ENCODE measurements at regions not wholly inside any gene's neighbourhood (a gene's known extent, or its start where the extent isn't known, plus 50 kb on each side); places are given as distances from the start of the nearest gene placed in this dataset.

DNA sequence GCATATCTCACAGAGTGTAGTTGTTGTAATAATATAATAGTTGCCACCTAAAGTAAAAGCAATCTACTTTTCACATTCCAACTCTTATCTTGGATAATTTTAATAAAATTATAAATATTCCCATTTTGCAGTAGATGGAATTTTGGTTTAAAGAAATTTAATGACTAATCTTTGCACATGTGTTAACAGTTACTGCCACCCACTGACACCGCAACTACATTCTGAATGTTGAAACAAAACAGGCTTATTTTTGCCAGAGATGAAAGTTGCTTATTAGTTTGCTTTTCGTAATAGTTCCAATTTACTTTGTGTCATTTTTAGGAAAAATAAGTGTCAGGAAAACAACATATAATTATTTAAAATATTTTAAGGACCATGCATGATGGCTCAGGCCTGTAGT is 557.5 kb upstream of the PCDH15 start:
- TF ChIP-seq, protein P1, sequence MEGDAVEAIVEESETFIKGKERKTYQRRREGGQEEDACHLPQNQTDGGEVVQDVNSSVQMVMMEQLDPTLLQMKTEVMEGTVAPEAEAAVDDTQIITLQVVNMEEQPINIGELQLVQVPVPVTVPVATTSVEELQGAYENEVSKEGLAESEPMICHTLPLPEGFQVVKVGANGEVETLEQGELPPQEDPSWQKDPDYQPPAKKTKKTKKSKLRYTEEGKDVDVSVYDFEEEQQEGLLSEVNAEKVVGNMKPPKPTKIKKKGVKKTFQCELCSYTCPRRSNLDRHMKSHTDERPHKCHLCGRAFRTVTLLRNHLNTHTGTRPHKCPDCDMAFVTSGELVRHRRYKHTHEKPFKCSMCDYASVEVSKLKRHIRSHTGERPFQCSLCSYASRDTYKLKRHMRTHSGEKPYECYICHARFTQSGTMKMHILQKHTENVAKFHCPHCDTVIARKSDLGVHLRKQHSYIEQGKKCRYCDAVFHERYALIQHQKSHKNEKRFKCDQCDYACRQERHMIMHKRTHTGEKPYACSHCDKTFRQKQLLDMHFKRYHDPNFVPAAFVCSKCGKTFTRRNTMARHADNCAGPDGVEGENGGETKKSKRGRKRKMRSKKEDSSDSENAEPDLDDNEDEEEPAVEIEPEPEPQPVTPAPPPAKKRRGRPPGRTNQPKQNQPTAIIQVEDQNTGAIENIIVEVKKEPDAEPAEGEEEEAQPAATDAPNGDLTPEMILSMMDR (IDR thresholded peaks at IDR 0.05; ENCODE audit: low read depth, low read length), result no peak
- H3K27me3 ChIP-seq, result no peaks in the 10 kb centered on the region
- H3K4me1 ChIP-seq (ENCODE audit: low read depth), result no peaks in the 10 kb centered on the region
- no peaks in the 10 kb centered on the region for H3K9me3 ChIP-seq (ENCODE audit: low read depth)
- H3K4me3 ChIP-seq, result no peak overlapping the region
- no peak overlapping the region for H3K27ac ChIP-seq
- no peak for DNase-seq (ENCODE audit: low read depth in 1 of 2, low spot score in 1 of 2)
- H3K36me3 ChIP-seq, result no peaks in the 10 kb centered on the region

DNA sequence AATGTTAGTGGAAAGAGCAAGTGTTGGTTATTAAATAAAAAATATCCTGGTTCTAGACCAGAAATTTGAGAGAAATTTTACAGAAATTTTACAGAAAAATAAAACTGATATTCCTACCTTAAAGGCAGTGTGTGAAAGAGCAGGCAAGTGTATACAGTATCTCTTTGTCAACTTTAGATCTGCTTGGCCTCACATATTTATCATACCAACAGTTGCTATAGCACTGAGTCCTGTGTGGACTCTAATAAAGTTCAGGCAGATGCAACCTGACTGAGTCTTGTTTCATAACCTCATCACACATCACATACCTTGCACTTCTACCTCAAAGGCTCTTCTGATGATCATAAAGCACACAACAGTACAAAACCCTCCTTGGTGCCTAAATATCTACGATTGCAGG is 552.4 kb upstream of the PCDH15 start:
- H3K27ac ChIP-seq, result no peak overlapping the region
- TF ChIP-seq, protein P1 (IDR thresholded peaks at IDR 0.05; ENCODE audit: low read depth, low read length), result no peak
- no peak for DNase-seq (ENCODE audit: low read depth in 1 of 2, low spot score in 1 of 2)
- H3K27me3 ChIP-seq, result no peaks in the 10 kb centered on the region
- H3K4me1 ChIP-seq (ENCODE audit: low read depth), result no peaks in the 10 kb centered on the region
- no peaks in the 10 kb centered on the region for H3K36me3 ChIP-seq
- no peak overlapping the region for H3K4me3 ChIP-seq
- no peaks in the 10 kb centered on the region for H3K9me3 ChIP-seq (ENCODE audit: low read depth)

DNA sequence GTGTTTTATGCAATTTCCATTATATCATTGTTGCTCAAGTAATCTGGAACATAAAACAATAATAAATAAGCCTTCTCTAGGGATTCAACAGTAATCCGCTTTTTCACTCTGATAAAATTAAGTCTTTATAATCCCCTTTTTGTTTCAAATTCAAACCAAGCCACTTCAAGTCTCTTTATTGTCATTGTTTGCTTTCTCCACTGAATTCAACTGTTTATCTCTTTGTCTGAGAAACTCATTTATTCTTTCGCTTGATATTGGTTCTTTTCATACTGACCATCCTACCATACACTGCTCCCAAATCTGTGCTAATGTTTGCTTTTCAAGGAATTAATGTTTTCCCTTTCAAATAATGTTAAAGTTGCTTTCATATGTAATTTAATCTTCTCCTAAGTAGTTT is 550.4 kb upstream of the PCDH15 start:
- TF ChIP-seq, protein P1 (IDR thresholded peaks at IDR 0.05; ENCODE audit: low read depth, low read length), result no peak

DNA sequence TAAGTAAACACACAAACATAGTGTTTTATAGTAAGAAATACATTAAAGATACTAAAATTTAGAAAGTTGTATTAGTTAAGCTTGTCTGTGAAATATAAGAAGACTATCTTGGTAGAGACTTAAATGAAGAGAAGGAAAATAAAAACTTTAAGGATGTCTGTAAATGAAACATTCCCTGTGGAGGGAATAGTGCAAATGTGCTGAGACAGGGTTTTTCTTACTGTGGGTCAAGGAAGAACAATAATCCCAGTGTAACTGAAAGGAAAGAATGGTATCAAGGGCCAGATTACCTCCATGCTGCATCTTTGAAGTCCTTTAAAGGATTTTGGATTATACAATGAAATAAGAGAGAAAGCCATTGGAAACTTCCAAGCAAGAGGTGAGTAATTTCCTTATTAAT is 547.5 kb upstream of the PCDH15 start:
- no peaks in the 10 kb centered on the region for H3K9me3 ChIP-seq (ENCODE audit: low read depth)
- H3K27ac ChIP-seq, result no peak overlapping the region

More for the DNA sequence above, 550.4 kb upstream of the PCDH15 start:
- H3K4me3 ChIP-seq, result no peak overlapping the region
- no peaks in the 10 kb centered on the region for H3K36me3 ChIP-seq
- no peaks in the 10 kb centered on the region for H3K27me3 ChIP-seq
- DNase-seq (ENCODE audit: low read depth in 1 of 2, low spot score in 1 of 2), result no peak
- H3K27ac ChIP-seq, result no peak overlapping the region
- no peaks in the 10 kb centered on the region for H3K4me1 ChIP-seq (ENCODE audit: low read depth)
- H3K9me3 ChIP-seq (ENCODE audit: low read depth), result no peaks in the 10 kb centered on the region

DNA sequence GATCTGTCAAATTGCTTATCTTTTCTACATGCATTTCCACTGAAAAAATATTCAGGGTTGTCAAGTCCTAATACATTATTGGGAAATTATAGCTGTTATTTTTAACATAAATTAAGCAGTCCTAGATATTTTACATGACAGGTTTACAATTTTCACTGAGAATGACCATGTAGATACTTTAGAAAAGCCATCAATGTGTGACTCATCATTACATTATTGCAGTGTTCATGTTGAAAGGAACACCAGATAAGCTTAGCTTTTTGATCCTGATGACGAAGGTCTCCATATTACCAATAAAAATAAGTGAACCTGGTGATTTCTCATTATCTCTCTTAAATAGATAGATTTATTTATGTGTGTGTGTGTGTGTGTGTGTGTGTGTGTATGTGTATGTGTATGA is 529.5 kb upstream of the PCDH15 start:
- no peaks in the 10 kb centered on the region for H3K27me3 ChIP-seq
- H3K9me3 ChIP-seq (ENCODE audit: low read depth), result no peaks in the 10 kb centered on the region
- TF ChIP-seq, protein P1 (IDR thresholded peaks at IDR 0.05; ENCODE audit: low read depth, low read length), result no peak
- H3K27ac ChIP-seq, result no peak overlapping the region
- no peak overlapping the region for H3K4me3 ChIP-seq
- no peak for DNase-seq (ENCODE audit: low read depth in 1 of 2, low spot score in 1 of 2)
- no peaks in the 10 kb centered on the region for H3K36me3 ChIP-seq
- H3K4me1 ChIP-seq (ENCODE audit: low read depth), result no peaks in the 10 kb centered on the region

More for the DNA sequence above, 547.5 kb upstream of the PCDH15 start:
- TF ChIP-seq, protein P1 (IDR thresholded peaks at IDR 0.05; ENCODE audit: low read depth, low read length), result no peak
- no peak overlapping the region for H3K4me3 ChIP-seq
- DNase-seq (ENCODE audit: low read depth in 1 of 2, low spot score in 1 of 2), result no peak
- no peaks in the 10 kb centered on the region for H3K36me3 ChIP-seq
- H3K27me3 ChIP-seq, result no peaks in the 10 kb centered on the region
- H3K4me1 ChIP-seq (ENCODE audit: low read depth), result no peaks in the 10 kb centered on the region

DNA sequence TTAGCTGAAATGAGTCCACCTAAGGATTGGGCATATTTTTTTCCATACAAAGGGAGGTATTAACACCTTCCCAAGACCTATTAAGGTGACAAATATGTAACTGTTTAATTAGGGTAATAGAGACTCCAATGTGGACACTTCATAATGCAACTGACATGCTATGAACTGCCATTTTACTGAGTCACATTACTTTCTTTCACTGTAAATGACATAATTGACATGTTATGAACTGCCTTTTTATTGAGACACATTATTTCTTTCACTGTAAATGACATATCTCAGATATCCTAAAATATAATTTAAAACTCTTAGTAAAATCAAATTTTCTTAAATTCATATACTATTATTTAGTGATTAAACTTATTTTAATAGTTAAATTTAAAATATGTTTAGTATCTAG is 528.8 kb upstream of the PCDH15 start:
- TF ChIP-seq, protein P1 (IDR thresholded peaks at IDR 0.05; ENCODE audit: low read depth, low read length), result no peak
- Histone ChIP-seq H3K36me3 (no peaks in the 10 kb centered on the region), H3K4me3 (no peak overlapping the region), H3K4me1 (ENCODE audit: low read depth) (no peaks in the 10 kb centered on the region), H3K9me3 (ENCODE audit: low read depth) (no peaks in the 10 kb centered on the region), H3K27ac (no peak overlapping the region), H3K27me3 (no peaks in the 10 kb centered on the region)
- DNase-seq (ENCODE audit: low read depth in 1 of 2, low spot score in 1 of 2), result no peak
